Neuron (in vitro differentiated cells): ENCODE measurements at regions not wholly inside any gene's neighbourhood (a gene's known extent, or its start where the extent isn't known, plus 50 kb on each side); places are given as distances from the start of the nearest gene placed in this dataset.
"Not testable (repeated sequence)": the region's sequence is repeated elsewhere in the genome, so short reads cannot be mapped to it uniquely, and the experiment has no call there.

Experiments used
- H2AFZ ChIP-seq: one replicate; pipeline ENCODE4 v1.6.1; 2013; ENCODE audit warnings: low read depth, mild to moderate bottlenecking, inconsistent platforms, low read length, moderate library complexity
- H3K27me3 ChIP-seq: one replicate; pipeline ENCODE4 v1.6.1; 2013; ENCODE audit warnings: low read length; ENCODE audit not compliant: insufficient read depth
- H3K36me3 ChIP-seq: one replicate; pipeline ENCODE4 v1.6.1; 2013; ENCODE audit warnings: low read length; ENCODE audit not compliant: insufficient read depth
- H3K4me1 ChIP-seq: one replicate; pipeline ENCODE4 v1.6.1; 2013; ENCODE audit warnings: low read length; ENCODE audit not compliant: insufficient read depth
- H3K4me3 ChIP-seq: 2 replicates; pipeline ENCODE4 v1.5.1; 2013; ENCODE audit warnings: mild to moderate bottlenecking, low read length, moderate library complexity
- H3K9me3 ChIP-seq: one replicate; pipeline ENCODE4 v1.6.1; 2013; ENCODE audit warnings: low read length

DNA sequence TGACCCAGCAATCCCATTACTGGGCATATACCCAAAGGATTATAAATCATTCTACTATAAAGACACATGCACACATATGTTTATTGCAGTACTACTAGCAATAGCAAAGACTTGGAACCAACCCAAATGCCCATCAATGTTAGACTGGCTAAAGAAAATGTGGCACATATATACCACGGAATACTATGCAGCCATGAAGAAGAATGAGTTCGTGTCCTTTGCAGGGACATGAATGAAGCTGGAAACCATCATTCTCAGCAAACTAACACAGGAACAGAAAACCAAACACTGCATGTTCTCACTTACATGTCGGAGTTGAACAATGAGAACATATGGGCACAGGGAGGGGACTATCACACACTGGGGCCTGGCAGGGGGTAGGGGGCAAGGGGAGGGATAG, 183.0 kb downstream of the HACE1 start:
- not testable (repeated sequence) for H3K4me1 ChIP-seq, H3K27me3 ChIP-seq, H3K36me3 ChIP-seq, H3K4me3 ChIP-seq, H2AFZ ChIP-seq, H3K9me3 ChIP-seq

DNA sequence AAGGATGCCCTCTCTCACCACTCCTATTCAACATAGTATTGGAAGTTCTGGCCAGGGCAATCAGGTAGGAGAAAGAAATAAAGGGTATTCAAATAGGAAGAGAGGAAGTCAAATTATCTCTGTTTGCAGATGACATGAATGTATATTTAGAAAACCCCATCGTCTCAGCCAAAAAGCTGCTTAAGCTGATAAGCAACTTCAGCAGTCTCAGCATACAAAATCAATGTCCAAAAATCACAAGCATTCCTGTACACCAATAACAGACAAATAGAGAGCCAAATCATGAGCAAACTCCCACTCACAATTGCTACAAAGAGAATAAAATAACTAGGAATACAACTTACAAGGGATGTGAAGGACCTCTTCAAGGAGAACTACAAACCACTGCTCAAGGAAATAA, 184.6 kb downstream of the HACE1 start:
- not testable (repeated sequence) for H3K36me3 ChIP-seq, H3K4me3 ChIP-seq, H3K4me1 ChIP-seq, H2AFZ ChIP-seq, H3K9me3 ChIP-seq, H3K27me3 ChIP-seq

DNA sequence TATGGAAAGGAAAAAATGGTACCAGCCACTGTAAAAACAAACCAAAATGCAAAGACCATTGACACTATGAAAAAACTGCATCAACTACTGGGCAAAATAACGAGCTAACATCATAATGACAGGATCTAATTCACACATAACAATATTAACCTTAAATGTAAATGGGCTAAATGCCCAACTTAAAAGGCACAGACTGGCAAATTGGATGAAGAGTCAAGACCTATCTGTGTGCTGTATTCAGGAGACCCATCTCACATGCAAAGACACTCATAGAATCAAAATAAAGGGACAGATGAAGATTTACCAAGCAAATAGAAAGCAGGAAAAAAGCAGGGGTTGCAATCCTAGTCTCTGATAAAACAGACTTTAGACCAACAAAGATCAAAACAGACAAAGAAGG, 186.6 kb downstream of the HACE1 start:
- not testable (repeated sequence) for H3K4me1 ChIP-seq, H2AFZ ChIP-seq, H3K9me3 ChIP-seq, H3K36me3 ChIP-seq, H3K27me3 ChIP-seq, H3K4me3 ChIP-seq

DNA sequence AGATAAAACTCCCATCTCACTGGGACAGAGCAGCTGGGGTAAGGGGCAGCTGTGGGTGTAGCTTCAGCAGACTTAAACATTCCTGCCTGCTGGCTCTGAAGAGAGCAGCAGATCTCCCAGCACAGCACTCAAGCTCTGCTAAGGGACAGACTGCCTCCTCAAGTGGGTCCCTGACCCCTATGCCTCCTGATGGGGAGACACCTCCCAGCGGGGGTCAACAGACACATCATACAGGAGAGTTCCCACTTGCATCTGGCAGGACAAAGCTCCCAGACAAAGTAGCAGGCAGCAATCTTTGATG, 188.2 kb downstream of the HACE1 start:
- H3K9me3 ChIP-seq, H2AFZ ChIP-seq, H3K4me1 ChIP-seq, H3K36me3 ChIP-seq, H3K27me3 ChIP-seq, H3K4me3 ChIP-seq: not testable (repeated sequence)

DNA sequence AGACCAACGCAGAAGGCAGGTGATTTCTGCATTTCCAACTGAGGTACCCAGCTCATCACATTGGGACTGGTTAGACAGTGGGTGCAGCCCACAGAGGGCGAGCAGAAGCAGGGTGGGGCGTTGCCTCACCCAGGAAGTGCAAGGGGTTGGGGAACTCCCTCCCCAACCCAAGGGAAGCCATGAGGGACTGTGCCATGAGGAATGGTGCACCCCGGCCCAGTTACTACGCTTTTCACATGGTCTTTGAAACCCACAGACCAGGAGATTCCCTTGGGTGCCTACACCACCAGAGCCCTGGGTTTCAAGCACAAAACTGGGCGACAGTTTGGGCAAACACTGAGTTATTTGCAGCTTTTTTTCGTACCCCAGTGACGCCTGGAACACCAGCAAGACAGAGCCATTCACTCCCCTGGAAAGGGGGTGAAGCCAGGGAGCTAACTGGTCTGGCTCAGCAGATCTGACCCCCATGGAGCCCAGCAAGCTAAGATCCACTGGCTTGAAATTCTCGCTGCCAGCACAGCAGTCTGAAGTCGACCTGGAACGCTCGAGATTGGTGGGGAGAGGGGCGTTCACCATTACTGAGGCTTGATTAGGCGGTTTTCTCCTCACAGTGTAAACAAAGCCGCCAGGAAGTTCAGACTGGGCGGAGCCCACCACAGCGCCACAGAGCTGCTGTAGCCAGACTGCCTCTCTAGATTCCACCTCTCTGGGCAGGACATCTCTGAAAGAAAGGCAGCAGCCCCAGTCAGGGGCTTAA, 188.7 kb downstream of the HACE1 start:
- not testable (repeated sequence) for H3K27me3 ChIP-seq, H3K4me3 ChIP-seq, H3K9me3 ChIP-seq, H2AFZ ChIP-seq, H3K4me1 ChIP-seq, H3K36me3 ChIP-seq

DNA sequence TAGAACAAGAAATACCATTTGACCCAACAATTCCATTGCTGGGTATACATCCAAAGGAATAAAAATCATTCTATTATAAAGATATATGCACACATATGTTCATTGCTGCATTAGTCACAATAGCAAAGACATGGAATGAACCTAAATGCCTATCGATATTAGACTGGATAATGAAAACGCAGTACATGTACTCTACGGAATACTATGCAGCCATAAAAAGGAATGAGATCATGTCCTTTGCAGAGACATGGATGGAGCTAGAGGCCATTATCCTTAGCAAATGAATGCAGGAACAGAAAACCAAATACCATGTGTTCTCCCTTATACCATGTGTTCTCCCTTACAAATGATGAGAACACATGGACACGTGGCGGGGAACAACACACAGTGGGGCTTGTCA, 190.2 kb downstream of the HACE1 start:
- H3K4me1 ChIP-seq, result no peaks in the 10 kb centered on the region
- H3K9me3 ChIP-seq, result no peaks in the 10 kb centered on the region
- H3K36me3 ChIP-seq, result no peaks in the 10 kb centered on the region
- no peak overlapping the region for H3K4me3 ChIP-seq
- H2AFZ ChIP-seq, result no peak overlapping the region
- H3K27me3 ChIP-seq, result no peaks in the 10 kb centered on the region

DNA sequence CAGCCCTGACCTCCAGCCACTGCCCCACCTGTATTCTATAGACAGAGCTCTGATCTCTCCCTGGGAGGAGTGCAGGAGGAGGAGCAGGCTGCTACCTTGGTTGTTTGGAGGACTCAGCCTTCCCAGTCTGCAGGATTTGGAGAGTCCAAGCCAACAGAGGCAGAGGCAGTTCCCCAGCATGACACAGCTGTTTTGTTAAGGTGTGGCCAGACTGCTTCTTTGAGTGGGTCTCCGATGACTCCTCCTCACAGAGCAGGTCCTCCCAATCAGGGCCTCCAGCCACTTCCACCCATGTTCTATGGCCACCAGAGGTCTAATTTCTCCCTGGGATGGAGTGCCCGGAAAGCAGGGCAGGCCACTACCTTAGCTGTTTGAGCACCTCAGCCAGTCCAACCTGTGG, 203.5 kb downstream of the HACE1 start:
- Histone ChIP-seq H3K4me1 (no peaks in the 10 kb centered on the region), H3K36me3 (no peaks in the 10 kb centered on the region), H3K27me3 (no peaks in the 10 kb centered on the region), H3K4me3 (no peak overlapping the region), H2AFZ (no peak overlapping the region), H3K9me3 (no peaks in the 10 kb centered on the region)

DNA sequence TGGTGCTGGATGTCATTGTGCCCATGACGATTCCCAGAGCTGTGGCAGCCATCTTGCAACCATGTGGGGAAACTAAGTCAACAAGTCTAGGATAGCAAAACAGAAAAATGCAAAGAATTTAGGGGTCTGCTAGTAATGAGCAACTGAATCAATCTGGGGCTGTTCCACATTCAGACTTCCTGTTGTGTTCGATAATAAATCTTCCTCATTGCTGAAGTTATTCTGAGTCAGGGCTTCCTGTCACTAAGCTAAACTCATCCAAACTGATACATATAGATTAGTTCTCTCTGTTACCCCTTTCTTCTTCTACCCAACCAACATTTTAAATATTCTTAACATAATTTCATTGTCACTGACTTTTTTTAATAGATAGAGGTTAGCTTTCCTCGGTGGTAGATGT, 205.9 kb downstream of the HACE1 start:
- no peaks in the 10 kb centered on the region for H3K36me3 ChIP-seq
- H3K4me1 ChIP-seq, result no peaks in the 10 kb centered on the region
- H3K9me3 ChIP-seq, result no peaks in the 10 kb centered on the region
- no peak overlapping the region for H2AFZ ChIP-seq
- no peaks in the 10 kb centered on the region for H3K27me3 ChIP-seq
- no peak overlapping the region for H3K4me3 ChIP-seq

DNA sequence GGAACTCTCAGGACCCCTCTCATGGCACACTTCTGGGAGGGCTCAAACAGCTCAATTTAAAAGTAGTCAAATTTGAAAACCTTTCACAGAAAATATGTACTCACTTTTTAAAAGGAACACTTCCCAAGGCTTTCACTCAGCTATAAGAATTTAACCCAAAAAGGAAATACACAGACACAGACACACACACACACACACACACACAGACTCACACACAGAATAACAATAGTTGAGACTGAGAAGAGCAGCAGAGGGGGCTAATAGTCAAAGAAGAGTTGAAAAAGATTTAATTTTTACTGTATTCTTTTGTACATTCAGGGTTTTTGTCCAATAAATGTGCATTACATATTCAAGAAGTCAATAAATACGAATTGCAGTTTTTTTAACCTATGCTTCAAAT, 211.4 kb downstream of the HACE1 start:
- Histone ChIP-seq H3K9me3 (no peaks in the 10 kb centered on the region), H3K36me3 (no peaks in the 10 kb centered on the region), H3K4me1 (no peaks in the 10 kb centered on the region), H2AFZ (no peak overlapping the region), H3K27me3 (no peaks in the 10 kb centered on the region), H3K4me3 (no peak overlapping the region)

DNA sequence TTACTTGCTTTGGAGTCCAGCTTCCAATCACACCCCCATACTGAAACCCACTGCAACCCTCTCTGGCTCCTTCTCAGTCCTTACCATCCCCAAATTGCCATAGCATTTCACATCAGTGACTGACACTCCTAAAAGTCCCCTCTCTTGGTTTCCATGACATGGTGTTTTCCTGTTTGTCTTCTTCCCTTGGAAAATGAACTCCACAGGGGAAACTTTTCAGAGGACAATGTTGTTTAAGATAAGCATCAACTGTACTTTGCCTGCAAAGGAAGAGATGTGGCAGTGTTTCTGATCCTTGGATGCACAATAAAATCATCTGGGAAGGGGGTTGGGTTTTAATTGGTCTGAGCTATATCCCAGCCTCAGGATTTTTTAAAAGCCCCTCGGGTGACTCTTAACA, 214.9 kb downstream of the HACE1 start:
- Histone ChIP-seq H3K9me3 (no peaks in the 10 kb centered on the region), H3K36me3 (no peaks in the 10 kb centered on the region), H3K4me3 (no peak overlapping the region), H3K4me1 (no peaks in the 10 kb centered on the region), H2AFZ (no peak overlapping the region), H3K27me3 (no peaks in the 10 kb centered on the region)

DNA sequence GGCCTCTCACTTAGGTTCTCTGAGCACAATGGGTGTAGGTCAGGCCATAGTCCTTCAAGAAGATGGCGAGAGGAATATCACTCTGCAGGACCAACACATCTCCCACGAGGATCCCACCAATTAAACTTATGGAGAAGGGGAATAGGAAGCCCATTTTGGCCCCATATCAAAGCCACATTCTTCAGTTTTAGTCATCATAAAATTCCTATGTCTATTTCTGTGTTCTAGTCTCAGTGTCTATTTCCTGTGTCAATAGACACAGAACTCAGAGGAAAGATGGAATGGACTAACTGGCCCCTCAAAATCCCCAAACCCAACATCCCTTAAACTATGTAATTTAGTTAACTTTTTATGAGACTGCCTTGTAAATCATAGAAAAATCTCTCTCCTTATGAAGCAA, 216.8 kb downstream of the HACE1 start:
- no peaks in the 10 kb centered on the region for H3K36me3 ChIP-seq
- H3K4me1 ChIP-seq, result no peaks in the 10 kb centered on the region
- no peak overlapping the region for H2AFZ ChIP-seq
- H3K27me3 ChIP-seq, result no peaks in the 10 kb centered on the region
- no peak overlapping the region for H3K4me3 ChIP-seq
- no peaks in the 10 kb centered on the region for H3K9me3 ChIP-seq

DNA sequence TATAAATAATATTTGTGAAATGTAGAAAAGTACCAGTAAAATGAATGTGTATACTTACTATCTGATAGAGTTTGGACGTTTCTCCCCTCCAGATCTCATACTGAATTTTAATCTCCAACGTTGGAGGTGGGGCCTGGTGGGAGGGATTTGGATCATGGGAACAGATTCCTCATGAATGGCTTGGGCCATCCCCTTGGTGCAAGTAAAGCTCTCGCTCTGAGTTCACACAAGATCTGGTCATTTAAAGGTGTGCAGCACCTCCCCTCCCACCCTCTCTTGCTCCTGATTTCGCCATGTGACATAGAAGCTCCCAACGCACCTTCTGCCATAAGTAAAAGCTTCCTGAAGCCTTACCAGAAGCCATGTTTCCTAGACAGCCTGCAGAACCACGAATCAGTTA, 219.0 kb downstream of the HACE1 start:
- Histone ChIP-seq H3K9me3 (no peaks in the 10 kb centered on the region), H2AFZ (no peak overlapping the region), H3K4me3 (no peak overlapping the region), H3K4me1 (no peaks in the 10 kb centered on the region), H3K27me3 (no peaks in the 10 kb centered on the region), H3K36me3 (no peaks in the 10 kb centered on the region)

DNA sequence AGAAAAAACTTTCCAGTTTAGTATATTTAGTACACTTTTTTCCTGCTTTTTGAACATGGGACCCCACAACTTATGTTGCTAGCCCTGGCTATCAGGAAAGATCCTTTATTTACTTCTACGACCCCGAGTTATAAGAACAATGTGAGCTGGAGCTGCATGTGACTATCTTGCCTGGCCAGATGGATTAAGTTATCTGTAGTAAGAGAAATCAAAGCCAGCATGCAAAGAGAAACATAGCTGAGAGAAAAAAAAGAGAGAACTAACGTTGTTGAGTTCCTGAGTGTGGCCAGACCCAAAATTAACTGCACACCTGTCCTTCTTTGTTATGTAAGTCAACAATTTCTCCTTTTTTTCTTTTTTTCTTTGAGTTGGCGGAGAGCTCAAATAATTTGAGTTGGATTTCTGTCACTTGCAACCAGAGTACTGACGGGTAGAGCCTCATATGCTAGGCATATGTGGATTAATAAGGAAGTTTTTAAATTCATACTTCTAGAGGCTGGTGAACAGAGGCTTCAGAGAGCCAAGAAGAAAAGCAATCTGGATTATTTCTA, 219.5 kb downstream of the HACE1 start:
- H3K36me3 ChIP-seq, result no peaks in the 10 kb centered on the region
- H2AFZ ChIP-seq, result no peak overlapping the region
- H3K27me3 ChIP-seq, result no peaks in the 10 kb centered on the region
- no peaks in the 10 kb centered on the region for H3K4me1 ChIP-seq
- no peak overlapping the region for H3K4me3 ChIP-seq
- H3K9me3 ChIP-seq, result no peaks in the 10 kb centered on the region

DNA sequence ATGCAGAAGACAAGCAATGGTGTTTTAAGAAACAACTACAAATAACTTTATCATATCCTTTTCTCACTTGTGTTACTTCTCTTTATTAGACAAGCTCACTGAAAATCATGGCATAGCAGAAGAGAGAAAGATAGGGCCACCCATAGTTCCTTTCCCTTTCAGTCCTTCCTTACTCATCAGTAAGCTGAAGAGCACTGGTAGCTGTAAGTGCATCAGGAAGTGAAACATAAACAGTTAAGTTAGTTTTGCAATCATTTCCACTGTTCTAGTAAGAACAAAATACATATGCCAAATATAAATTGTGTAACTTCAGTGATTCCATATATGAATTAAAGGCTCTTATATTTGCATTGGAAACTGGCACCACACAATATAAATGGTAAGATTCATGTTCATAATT, 220.1 kb downstream of the HACE1 start:
- Histone ChIP-seq H3K9me3 (no peaks in the 10 kb centered on the region), H3K27me3 (no peaks in the 10 kb centered on the region), H3K4me1 (no peaks in the 10 kb centered on the region), H3K4me3 (no peak overlapping the region), H3K36me3 (no peaks in the 10 kb centered on the region), H2AFZ (no peak overlapping the region)
